GM06990 (cell line): ENCODE measurements at regions not wholly inside any gene's neighbourhood (a gene's known extent, or its start where the extent isn't known, plus 50 kb on each side); places are given as distances from the start of the nearest gene placed in this dataset.

Experiments
- DNase-seq: peaks from one replicate; pipeline ENCODE4 v3.0.0-alpha.2; 2011; ENCODE audit not compliant: insufficient read length; ENCODE audit errors: extremely low read depth
- H3K27me3 ChIP-seq: replicated peaks from 2 replicates; pipeline ENCODE4 v1.6.0; 2011; ENCODE audit warnings: low read length; ENCODE audit not compliant: control insufficient read depth, insufficient read depth
- H3K36me3 ChIP-seq: 2 replicates; pipeline ENCODE4 v1.5.1; 2011; ENCODE audit warnings: low read length; ENCODE audit not compliant: control insufficient read depth, insufficient read depth
- H3K4me3 ChIP-seq: replicated peaks from 2 replicates; pipeline ENCODE4 v1.5.1; 2011; ENCODE audit warnings: low read depth, mild to moderate bottlenecking, control low read depth, low read length
- CTCF ChIP-seq: IDR thresholded peaks from 2 replicates; pipeline ENCODE4 v1.5.1; 2011; ENCODE audit warnings: low read length, control low read depth, mild to moderate bottlenecking, inconsistent platforms; ENCODE audit not compliant: insufficient read depth, poor library complexity, severe bottlenecking

DNA sequence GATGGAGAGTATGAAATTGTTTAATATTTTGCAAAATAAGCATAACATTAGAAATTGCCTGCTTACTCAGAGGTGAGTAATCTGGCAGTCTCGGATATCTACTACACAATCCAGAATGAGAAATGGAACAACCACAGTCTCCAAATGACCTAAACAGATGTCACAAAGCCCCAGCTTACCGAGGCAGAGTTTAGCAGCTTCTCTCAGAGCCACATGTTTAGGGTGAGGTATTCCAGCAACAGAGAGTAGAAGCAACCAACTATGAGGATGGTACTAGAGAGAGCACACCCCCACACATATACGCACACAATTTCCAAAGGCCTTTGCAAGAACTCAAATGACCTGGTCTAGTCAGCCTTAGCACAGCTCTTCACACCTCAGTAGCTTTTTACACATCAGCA is 122.7 kb upstream of the LPAR1 start:
- peak; percentile 25 for DNase-seq
- no peaks in the 10 kb centered on the region for H3K36me3 ChIP-seq
- no peak overlapping the region for H3K4me3 ChIP-seq
- TF ChIP-seq CTCF: no peak
- no peaks in the 10 kb centered on the region for H3K27me3 ChIP-seq

- H3K36me3 ChIP-seq: no peaks in the 10 kb centered on the region
- no peaks in the 10 kb centered on the region for H3K27me3 ChIP-seq
- no peak overlapping the region for H3K4me3 ChIP-seq
- no peak for DNase-seq
- no peak for TF ChIP-seq CTCF
Observed at GRCh38 chr9:111158999-111159398, 120.7 kb upstream of the LPAR1 start.

DNA sequence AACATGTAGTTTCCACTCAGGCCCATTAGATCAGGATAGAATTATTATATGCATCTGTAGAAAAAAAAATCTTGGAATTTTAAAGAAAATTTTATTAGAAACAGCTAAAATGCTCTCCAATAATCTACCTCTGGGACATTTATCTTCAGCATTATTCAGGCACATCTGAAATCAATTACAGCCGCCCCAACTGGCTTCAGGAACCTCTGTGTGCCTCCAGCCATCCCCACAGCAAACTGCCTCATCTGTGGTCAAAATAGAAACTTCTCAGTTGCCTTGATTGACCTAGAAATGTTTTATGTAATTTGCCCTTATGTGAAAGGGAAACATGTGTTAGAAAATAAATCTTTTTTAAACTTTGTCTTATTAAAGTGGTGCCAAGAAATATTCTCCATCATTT is 120.1 kb upstream of the LPAR1 start:
- TF ChIP-seq CTCF: no peak
- no peaks in the 10 kb centered on the region for H3K36me3 ChIP-seq
- no peaks in the 10 kb centered on the region for H3K27me3 ChIP-seq
- no peak overlapping the region for H3K4me3 ChIP-seq
- no peak for DNase-seq

GRCh38 chr9:111154081-111154562 is 115.9 kb upstream of the LPAR1 start:
- H3K27me3 ChIP-seq: no peaks in the 10 kb centered on the region
- H3K36me3 ChIP-seq: no peaks in the 10 kb centered on the region
- DNase-seq: no peak
- H3K4me3 ChIP-seq: no peak overlapping the region
- no peak for TF ChIP-seq CTCF

GRCh38 chr9:111152614-111153406 is 114.5 kb upstream of the LPAR1 start:
- H3K4me3 ChIP-seq: no peak overlapping the region
- no peak for TF ChIP-seq CTCF
- no peak for DNase-seq
- H3K27me3 ChIP-seq: no peaks in the 10 kb centered on the region
- no peaks in the 10 kb centered on the region for H3K36me3 ChIP-seq

GRCh38 chr9:111151537-111151936 is 113.3 kb upstream of the LPAR1 start:
- H3K4me3 ChIP-seq: no peak overlapping the region
- H3K36me3 ChIP-seq: no peaks in the 10 kb centered on the region
- peak; percentile 31 for TF ChIP-seq CTCF
- DNase-seq: no peak
- H3K27me3 ChIP-seq: no peaks in the 10 kb centered on the region
